ENCODE measurements at regions not wholly inside any gene's neighbourhood (a gene's known extent, or its start where the extent isn't known, plus 50 kb on each side); places are given as distances from the start of the nearest gene placed in this dataset.
A peak's percentile ranks its signal among the peaks of the same experiment; 100 is the strongest.

DNA sequence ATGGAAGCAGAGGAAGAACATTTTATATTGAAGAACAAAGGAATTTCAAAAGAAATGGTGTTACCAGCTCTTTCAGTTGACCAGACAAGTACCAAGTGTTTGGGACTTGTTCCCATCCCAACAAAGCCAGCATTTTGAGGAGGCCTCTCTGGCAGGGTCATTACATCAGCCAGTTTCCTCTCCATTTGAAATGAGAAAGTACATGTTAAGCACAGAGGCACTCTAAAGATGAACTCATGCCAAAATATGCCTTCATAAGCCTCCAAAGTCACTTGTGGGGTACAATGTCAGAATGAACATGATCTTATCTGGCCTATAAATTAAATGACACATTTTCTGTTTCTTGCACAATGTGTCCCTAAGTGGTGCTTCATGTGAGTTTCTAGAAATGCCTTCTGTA, 223.9 kb downstream of the PRL start:
- Histone ChIP-seq H3K27me3 (ENCODE audit: control insufficient read depth in 1 of 2, insufficient read depth in 1 of 2, low read length in 2 of 2) (no peaks in the 10 kb centered on the region), H2AK5ac (ENCODE audit: low read length, severe bottlenecking) (no peak overlapping the region), H3K18ac (ENCODE audit: low read depth in 1 of 2, low read length in 2 of 2) (no peak overlapping the region), H3K23ac (ENCODE audit: low read length in 2 of 2) (no peak overlapping the region), H3K4me2 (ENCODE audit: low read length, poor library complexity, severe bottlenecking) (no peak overlapping the region), H3K79me1 (replicated peaks; ENCODE audit: low read length, poor library complexity, severe bottlenecking) (no peaks in the 10 kb centered on the region), H2BK5ac (ENCODE audit: low read depth, low read length, poor library complexity, severe bottlenecking) (no peak overlapping the region), H4K8ac (ENCODE audit: low read length) (no peak overlapping the region), H3K4me1 (ENCODE audit: control insufficient read depth, insufficient read depth, low read depth, low read length) (no peaks in the 10 kb centered on the region), H2BK12ac (ENCODE audit: low read length in 2 of 2) (no peak overlapping the region), H3K9me3 (ENCODE audit: control insufficient read depth, low read length) (no peaks in the 10 kb centered on the region), H3K14ac (ENCODE audit: low read length in 2 of 2) (no peak overlapping the region), H2BK15ac (ENCODE audit: low read depth, poor library complexity, severe bottlenecking) (no peak overlapping the region), H3K9ac (ENCODE audit: low read length) (no peak overlapping the region), H2BK120ac (ENCODE audit: low read depth, low read length) (no peak overlapping the region), H3K27ac (ENCODE audit: low read length, poor library complexity, severe bottlenecking) (no peak overlapping the region), H4K91ac (ENCODE audit: low read length) (no peak overlapping the region), H3K36me3 (ENCODE audit: control insufficient read depth in 1 of 2, insufficient read depth in 2 of 2, low read depth in 1 of 2, low read length in 2 of 2) (no peaks in the 10 kb centered on the region), H3K4ac (ENCODE audit: low read depth in 1 of 2, low read length in 2 of 2) (no peak overlapping the region), H2AFZ (ENCODE audit: low read depth, low read length) (no peak overlapping the region), H3K4me3 (ENCODE audit: insufficient read depth in 1 of 2, low read depth in 1 of 2, low read length in 2 of 2) (no peak overlapping the region)
- peak; percentile 35 for DNase-seq

DNA sequence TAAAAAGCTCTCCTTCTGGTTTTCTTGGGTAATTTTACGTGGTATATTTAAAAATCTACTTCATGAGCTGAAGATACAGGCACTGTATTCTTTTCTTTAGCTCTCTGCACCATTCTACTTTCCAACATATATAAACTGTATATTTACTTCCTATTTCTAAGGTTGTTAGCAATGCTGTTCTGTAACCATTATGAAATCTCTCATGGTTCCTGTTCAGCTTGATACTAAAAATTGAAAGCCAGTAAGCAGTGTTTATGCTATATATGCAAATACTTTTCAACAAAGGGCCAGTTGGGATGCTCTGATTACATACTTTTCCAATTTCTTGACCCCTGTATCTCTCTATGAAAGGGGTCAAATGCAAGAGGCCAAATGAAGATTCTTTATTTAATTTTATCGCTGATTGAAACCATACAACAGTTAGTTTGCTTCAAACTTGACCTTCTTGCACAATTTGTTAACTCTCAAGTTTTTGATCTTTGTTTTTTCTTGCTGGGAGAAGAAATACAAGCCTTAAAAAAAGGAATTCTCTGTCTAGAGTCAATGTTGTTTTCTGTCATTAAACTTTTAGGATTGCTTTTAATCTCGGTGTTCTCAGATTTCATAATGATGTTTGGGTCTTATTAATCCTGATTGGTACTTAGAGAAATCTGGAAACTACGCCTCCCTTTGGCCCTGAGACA, 223.2 kb downstream of the PRL start:
- Histone ChIP-seq H3K23ac (ENCODE audit: low read length in 2 of 2) (no peak overlapping the region), H2BK5ac (ENCODE audit: low read depth, low read length, poor library complexity, severe bottlenecking) (no peak overlapping the region), H3K27me3 (ENCODE audit: control insufficient read depth in 1 of 2, insufficient read depth in 1 of 2, low read length in 2 of 2) (no peaks in the 10 kb centered on the region), H3K36me3 (ENCODE audit: control insufficient read depth in 1 of 2, insufficient read depth in 2 of 2, low read depth in 1 of 2, low read length in 2 of 2) (no peaks in the 10 kb centered on the region), H2AK5ac (ENCODE audit: low read length, severe bottlenecking) (no peak overlapping the region), H3K18ac (ENCODE audit: low read depth in 1 of 2, low read length in 2 of 2) (no peak overlapping the region), H2BK15ac (ENCODE audit: low read depth, poor library complexity, severe bottlenecking) (no peak overlapping the region), H2BK12ac (ENCODE audit: low read length in 2 of 2) (no peak overlapping the region), H2AFZ (ENCODE audit: low read depth, low read length) (no peak overlapping the region), H3K4ac (ENCODE audit: low read depth in 1 of 2, low read length in 2 of 2) (no peak overlapping the region), H3K27ac (ENCODE audit: low read length, poor library complexity, severe bottlenecking) (no peak overlapping the region), H3K4me2 (ENCODE audit: low read length, poor library complexity, severe bottlenecking) (no peak overlapping the region), H2BK120ac (ENCODE audit: low read depth, low read length) (no peak overlapping the region), H3K79me1 (replicated peaks; ENCODE audit: low read length, poor library complexity, severe bottlenecking) (no peaks in the 10 kb centered on the region), H4K91ac (ENCODE audit: low read length) (no peak overlapping the region), H4K8ac (ENCODE audit: low read length) (no peak overlapping the region), H3K4me1 (ENCODE audit: control insufficient read depth, insufficient read depth, low read depth, low read length) (no peaks in the 10 kb centered on the region), H3K9ac (ENCODE audit: low read length) (no peak overlapping the region), H3K14ac (ENCODE audit: low read length in 2 of 2) (no peak overlapping the region), H3K4me3 (ENCODE audit: insufficient read depth in 1 of 2, low read depth in 1 of 2, low read length in 2 of 2) (no peak overlapping the region), H3K9me3 (ENCODE audit: control insufficient read depth, low read length) (no peaks in the 10 kb centered on the region)
- 93% methylated on average over 2 of the region's 4 CpGs for WGBS
- DNase-seq: peak; percentile 18

DNA sequence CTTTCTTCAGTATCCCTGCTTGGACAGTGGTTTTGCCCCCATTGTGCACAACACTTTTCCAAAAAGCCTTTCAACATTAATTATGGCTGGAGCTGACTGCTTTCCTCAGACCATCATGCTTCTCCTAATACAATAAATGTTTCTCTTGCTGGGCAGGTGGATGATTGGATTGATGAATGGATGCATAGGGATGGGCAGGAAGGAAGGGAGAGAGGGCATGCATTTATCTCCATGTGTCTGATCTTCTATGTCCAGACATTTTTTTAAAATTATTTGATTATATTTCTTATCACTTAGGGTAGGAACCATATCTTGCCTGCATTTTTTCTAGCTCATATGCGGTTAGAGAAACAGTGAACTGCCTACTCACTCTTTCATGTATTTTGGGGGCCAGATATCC, 218.5 kb downstream of the PRL start:
- Histone ChIP-seq H2BK120ac (ENCODE audit: low read depth, low read length) (no peak overlapping the region), H2AFZ (ENCODE audit: low read depth, low read length) (no peak overlapping the region), H3K4me1 (ENCODE audit: control insufficient read depth, insufficient read depth, low read depth, low read length) (no peaks in the 10 kb centered on the region), H4K91ac (ENCODE audit: low read length) (no peak overlapping the region), H3K14ac (ENCODE audit: low read length in 2 of 2) (no peak overlapping the region), H2AK5ac (ENCODE audit: low read length, severe bottlenecking) (no peak overlapping the region), H3K27me3 (ENCODE audit: control insufficient read depth in 1 of 2, insufficient read depth in 1 of 2, low read length in 2 of 2) (no peaks in the 10 kb centered on the region), H3K4me3 (ENCODE audit: insufficient read depth in 1 of 2, low read depth in 1 of 2, low read length in 2 of 2) (no peak overlapping the region), H3K27ac (ENCODE audit: low read length, poor library complexity, severe bottlenecking) (no peak overlapping the region), H2BK15ac (ENCODE audit: low read depth, poor library complexity, severe bottlenecking) (no peak overlapping the region), H3K9ac (ENCODE audit: low read length) (no peak overlapping the region), H3K4ac (ENCODE audit: low read depth in 1 of 2, low read length in 2 of 2) (no peak overlapping the region), H3K36me3 (ENCODE audit: control insufficient read depth in 1 of 2, insufficient read depth in 2 of 2, low read depth in 1 of 2, low read length in 2 of 2) (no peaks in the 10 kb centered on the region), H3K4me2 (ENCODE audit: low read length, poor library complexity, severe bottlenecking) (no peak overlapping the region), H2BK12ac (ENCODE audit: low read length in 2 of 2) (no peak overlapping the region), H4K8ac (ENCODE audit: low read length) (no peak overlapping the region), H3K23ac (ENCODE audit: low read length in 2 of 2) (no peak overlapping the region), H3K79me1 (replicated peaks; ENCODE audit: low read length, poor library complexity, severe bottlenecking) (no peaks in the 10 kb centered on the region), H3K9me3 (ENCODE audit: control insufficient read depth, low read length) (no peaks in the 10 kb centered on the region), H3K18ac (ENCODE audit: low read depth in 1 of 2, low read length in 2 of 2) (no peak overlapping the region), H2BK5ac (ENCODE audit: low read depth, low read length, poor library complexity, severe bottlenecking) (no peak overlapping the region)
- 100% methylated on average over 1 of the region's 1 CpG for WGBS
- no peak for DNase-seq

DNA sequence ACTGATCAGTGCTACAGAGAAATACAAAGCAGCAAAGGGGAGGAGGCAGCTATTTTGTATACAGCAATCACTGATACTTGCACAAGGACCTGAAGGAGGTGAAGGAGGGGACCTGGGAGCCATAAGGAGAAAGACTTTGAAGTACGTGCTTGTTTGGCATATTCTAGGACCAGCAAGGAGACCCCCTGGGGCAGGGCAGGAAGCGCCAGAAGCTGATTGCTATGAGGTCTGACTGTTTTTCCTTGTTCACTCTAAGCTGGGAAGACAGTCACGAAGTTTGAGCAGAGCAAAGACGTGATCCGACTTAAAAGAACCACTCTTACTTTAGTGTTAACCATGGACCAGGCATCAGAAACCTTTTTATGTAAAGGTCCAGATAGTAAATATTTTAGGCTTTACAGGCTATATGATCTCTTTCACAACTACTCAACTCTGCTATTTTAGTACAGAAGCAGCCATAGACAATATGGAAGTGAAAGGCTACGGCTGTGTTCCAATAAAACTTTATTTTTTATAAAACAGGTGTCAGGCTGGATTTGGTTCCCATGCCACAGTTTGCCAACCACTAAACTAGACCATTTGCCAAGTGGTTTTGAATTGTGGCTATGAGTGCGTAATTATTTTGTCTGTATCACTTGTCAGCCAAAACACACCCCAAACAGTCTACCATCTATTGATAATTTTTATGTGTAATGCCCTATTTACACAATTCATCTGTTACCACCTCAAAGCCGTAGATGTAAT, 217.9 kb downstream of the PRL start:
- no peak overlapping the region for H3K27ac ChIP-seq (ENCODE audit: low read length, poor library complexity, severe bottlenecking)
- no peak overlapping the region for H3K4ac ChIP-seq (ENCODE audit: low read depth in 1 of 2, low read length in 2 of 2)
- no peaks in the 10 kb centered on the region for H3K36me3 ChIP-seq (ENCODE audit: control insufficient read depth in 1 of 2, insufficient read depth in 2 of 2, low read depth in 1 of 2, low read length in 2 of 2)
- H3K79me1 ChIP-seq (replicated peaks; ENCODE audit: low read length, poor library complexity, severe bottlenecking): no peaks in the 10 kb centered on the region
- no peak overlapping the region for H2BK5ac ChIP-seq (ENCODE audit: low read depth, low read length, poor library complexity, severe bottlenecking)
- H2AK5ac ChIP-seq (ENCODE audit: low read length, severe bottlenecking): no peak overlapping the region
- WGBS: 60% methylated on average over 3 of the region's 8 CpGs
- H2BK15ac ChIP-seq (ENCODE audit: low read depth, poor library complexity, severe bottlenecking): no peak overlapping the region
- no peaks in the 10 kb centered on the region for H3K9me3 ChIP-seq (ENCODE audit: control insufficient read depth, low read length)
- peak overlapping the region; percentile 45 for H3K9ac ChIP-seq (ENCODE audit: low read length)
- no peak overlapping the region for H4K91ac ChIP-seq (ENCODE audit: low read length)
- H2BK120ac ChIP-seq (ENCODE audit: low read depth, low read length): no peak overlapping the region
- no peaks in the 10 kb centered on the region for H3K27me3 ChIP-seq (ENCODE audit: control insufficient read depth in 1 of 2, insufficient read depth in 1 of 2, low read length in 2 of 2)
- H3K23ac ChIP-seq (ENCODE audit: low read length in 2 of 2): no peak overlapping the region
- no peak for DNase-seq
- H3K4me2 ChIP-seq (ENCODE audit: low read length, poor library complexity, severe bottlenecking): no peak overlapping the region
- H2BK12ac ChIP-seq (ENCODE audit: low read length in 2 of 2): no peak overlapping the region
- H3K4me3 ChIP-seq (ENCODE audit: insufficient read depth in 1 of 2, low read depth in 1 of 2, low read length in 2 of 2): no peak overlapping the region
- no peak overlapping the region for H3K14ac ChIP-seq (ENCODE audit: low read length in 2 of 2)
- H2AFZ ChIP-seq (ENCODE audit: low read depth, low read length): no peak overlapping the region
- H3K18ac ChIP-seq (ENCODE audit: low read depth in 1 of 2, low read length in 2 of 2): no peak overlapping the region
- no peak overlapping the region for H4K8ac ChIP-seq (ENCODE audit: low read length)
- H3K4me1 ChIP-seq (ENCODE audit: control insufficient read depth, insufficient read depth, low read depth, low read length): no peaks in the 10 kb centered on the region

Data from mesenchymal stem cell (in vitro differentiated cells and primary cell).